Kasumi-1 (cell line): ENCODE measurements at regions not wholly inside any gene's neighbourhood (a gene's known extent, or its start where the extent isn't known, plus 50 kb on each side); places are given as distances from the start of the nearest gene placed in this dataset.

Source experiments
- DNase-seq, 2 experiments: peaks; one replicate each; lab custom pipeline; 2025; lab: John Stamatoyannopoulos, UW

DNA sequence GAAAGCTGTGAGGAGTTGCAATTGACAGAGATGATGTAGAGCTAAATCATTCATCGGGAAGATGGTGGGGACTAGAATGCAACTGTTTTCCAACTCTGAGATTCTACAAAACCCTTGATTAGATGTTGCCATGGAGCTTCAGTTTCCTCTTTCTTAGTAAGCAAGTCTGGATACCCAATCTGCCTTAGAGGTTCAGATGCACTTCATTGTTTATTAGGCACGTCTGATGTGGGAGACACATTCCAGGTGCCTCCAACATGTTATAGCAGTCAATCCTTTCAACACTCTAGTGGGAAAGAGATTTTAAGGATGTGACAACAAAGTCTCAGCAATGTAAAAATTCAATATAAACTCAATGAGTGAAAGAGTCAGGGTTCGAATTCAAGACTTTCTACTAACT lies 291.3 kb upstream of the PHYHIPL start:
- no peak for DNase-seq

DNA sequence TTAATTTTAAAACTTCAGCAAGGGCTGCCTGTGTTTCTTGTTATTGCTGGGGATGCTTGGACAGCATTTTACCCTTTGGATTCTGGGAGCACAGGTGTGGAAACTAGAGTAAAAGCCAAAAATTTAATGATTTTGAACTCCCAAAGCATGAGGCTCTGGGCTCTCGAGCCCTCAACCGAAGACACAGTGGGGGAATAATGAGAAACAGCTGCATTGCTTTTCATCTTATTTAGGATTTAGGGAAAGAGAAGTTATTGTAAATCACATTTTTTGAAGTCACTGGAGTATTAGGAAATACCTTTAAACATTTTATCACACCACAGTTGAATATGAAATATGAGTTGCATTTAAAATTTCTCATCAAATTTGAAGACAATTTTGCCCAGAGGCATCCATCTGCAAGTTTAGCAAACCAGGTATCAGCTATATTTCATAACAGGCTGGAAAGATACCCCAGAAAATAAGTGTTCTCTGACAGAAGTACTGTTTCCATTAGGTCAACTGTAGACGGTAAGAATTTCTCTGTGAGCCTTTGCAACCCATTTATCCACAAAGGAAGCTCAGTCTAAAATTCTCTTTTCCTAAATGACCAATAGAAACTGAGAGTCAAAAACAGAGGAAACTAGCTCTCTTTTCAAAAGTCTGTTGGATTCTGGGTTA lies 290.6 kb upstream of the PHYHIPL start:
- no peak for DNase-seq

DNA sequence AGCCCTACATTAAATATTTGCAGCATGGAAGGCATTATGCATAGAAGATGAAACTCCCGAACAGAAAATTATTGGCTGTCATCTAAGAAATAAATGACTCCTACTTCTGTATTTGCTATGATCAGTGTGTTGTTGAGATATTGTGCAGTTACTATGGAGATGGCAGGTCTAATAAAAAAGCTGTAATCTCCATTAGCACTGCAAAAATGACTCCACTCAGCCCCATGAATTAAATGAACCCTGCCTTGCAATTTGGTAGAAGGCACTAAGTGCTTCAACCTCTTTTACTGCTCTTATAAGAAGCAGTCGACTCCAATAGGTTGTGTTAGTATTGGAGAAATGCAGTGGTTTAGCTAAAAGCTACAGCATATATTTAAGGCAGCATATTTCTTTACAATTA lies 290.0 kb upstream of the PHYHIPL start:
- DNase-seq: no peak

DNA sequence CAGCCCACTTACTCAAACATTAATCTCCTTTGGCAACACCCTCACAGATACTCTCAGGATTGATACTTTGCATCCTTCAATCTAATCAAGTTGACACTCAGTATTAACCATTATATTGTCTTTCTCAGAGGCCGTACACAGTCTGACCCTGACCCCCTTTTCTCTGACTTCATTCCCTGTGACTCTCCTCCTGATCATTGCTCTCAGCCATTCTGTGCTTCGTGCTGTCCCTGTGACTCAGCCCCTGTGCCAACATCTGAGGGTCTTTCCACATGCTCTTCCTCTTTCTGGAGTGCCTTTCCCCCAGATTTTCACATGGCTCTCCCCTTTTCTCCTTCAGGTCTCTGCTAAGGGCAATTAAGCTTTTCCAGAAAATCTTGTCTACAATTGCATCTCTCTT lies 289.0 kb upstream of the PHYHIPL start:
- no peak for DNase-seq

DNA sequence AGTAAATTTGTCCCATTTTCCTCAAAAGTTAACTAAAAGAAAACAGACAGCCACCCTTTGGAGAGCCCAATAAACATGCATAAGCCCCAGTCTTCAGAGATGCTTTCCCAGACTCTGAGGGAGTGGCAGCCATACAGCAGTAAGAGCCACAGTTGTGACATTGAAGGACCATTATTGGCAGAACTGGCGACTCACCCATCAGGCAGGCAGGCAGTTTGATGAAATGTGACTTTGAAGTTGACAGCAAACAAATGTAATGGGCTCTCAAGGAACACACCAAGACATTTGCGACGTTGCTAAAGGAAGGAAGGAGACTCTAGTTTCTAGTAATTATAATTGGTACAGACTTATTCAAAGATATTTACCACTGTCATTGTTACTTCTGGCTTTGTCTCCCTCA lies 287.5 kb upstream of the PHYHIPL start:
- no peak for DNase-seq

DNA sequence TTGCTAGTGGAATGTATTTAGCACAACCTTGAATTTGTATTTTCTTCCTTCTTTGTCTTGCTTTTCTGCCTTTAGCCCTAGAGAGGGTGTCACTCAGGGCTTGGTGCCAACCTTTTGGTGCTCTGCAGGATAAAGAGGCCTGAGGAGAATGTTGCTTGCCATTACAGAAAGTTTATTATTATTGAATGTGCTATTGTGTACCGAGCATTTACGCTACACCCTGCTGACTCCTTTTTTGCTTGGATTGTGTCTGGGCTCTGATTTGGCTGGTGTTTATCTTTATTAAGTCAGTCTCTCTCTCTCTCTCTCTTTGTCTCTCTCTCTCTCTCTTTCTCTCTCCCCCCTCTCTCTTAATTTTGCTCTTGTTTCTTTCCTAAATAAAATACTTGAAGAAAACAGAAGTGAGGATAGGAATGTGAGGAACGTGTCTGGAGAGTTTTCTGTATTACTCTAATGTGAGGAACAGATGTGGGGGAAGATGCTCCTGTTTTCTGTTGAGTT lies 284.4 kb upstream of the PHYHIPL start:
- DNase-seq: no peak

DNA sequence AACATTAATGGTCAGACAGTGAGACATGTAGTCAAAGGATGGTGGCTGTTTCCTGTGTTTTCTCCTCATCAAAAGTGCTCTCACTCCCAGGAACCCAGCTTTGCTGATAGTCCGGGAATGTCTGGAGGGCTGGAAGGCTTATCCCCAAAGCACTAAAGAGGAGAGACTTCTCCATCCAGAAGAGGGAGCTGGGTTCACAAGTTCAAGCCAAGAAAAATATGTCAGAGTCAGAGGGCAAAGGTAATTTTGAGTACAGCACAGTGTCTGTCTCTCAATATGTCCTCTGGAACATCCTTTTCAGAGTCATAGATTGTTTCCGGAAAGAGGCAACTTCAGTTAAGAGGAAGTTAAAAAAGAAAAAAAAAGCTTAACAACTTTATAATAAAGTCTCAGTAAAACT lies 281.5 kb upstream of the PHYHIPL start:
- no peak for DNase-seq

DNA sequence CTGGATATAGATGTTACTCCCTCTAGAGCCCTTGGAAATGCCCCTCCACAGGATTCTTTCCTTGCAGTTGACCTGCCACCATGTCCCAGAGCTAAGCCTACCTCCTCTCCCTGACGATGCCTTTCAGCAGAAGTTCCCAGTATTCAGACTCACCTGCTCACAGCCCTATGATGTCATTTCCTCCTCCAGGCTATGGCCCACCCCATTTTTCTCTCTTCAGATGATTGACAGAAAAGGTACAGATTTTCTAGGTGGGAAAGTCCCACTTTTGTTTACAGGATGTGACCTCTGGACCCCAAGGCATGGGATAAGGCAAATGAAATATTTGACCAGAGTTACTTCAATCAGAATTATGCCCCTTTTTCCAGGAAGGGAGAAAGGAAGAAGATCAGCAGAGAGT lies 280.2 kb upstream of the PHYHIPL start:
- no peak for DNase-seq

DNA sequence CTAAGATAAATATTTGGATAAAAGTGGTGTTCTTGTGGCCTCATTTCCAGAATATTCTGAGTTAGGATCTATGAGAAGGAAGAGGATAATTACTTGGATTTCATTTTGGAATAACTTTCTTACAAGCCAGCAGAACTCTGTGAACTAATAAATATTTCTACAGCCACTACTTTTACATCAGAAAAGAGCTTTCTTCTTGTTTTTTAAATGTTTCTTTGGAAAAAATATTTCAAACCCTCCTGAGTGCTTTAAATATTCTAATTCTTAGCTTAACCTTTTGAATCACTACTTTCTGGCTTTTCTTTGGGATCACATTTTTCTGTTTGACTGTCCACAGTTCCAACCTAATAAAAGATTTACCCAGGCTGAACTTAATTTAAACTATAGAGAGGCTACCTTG lies 279.2 kb upstream of the PHYHIPL start:
- DNase-seq: no peak

DNA sequence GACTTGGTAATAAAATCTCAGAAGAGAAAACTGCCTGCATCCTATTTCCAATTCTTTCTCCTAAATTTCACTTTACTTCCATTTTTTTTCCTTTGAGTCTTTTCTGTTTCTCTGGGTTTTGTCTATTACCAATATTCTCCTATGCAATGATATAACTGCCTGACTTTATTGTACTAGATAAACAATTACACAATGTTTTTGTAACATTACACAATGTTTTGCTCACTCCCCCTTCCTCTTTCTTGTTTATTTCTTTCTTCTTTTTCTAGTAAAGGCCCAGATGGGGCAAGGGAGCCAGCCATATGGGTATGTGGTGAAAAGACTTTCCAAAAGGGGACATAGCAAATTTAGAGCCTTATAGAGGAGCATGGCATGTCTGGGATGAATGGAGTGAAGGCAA lies 278.7 kb upstream of the PHYHIPL start:
- DNase-seq: no peak

DNA sequence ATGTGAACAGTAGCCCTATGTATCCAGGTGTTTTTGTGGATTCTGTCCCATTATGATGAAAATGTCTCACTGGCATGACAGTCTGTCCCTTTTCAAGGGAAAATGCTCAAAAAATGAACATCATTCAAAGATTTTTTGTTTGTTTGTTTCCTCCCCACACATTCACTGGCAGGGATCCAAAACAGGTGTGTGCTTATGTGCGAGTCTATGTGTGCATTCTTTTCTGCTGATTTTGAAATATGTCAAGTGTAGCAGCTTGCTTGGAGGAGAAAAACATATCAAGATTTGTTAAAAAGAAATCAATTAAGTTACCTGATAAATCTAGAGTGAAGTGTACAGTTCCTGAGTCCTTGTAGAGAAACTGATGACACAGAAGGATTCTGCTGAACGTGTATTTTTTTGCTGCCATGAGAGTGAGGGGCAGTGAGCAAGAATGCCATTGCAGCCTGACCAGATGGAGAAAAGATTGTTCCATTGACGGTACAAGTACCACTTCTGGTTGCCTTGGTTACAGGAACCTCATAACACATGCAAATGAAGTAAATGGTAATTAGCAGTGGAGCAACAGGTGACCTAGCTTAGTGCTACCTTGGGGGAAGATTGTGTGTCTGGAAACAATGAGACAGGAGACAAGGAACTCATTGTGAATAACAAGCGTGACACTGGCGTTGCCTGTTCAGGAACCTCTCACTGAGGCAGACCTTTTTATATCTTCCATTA lies 277.4 kb upstream of the PHYHIPL start:
- no peak for DNase-seq

DNA sequence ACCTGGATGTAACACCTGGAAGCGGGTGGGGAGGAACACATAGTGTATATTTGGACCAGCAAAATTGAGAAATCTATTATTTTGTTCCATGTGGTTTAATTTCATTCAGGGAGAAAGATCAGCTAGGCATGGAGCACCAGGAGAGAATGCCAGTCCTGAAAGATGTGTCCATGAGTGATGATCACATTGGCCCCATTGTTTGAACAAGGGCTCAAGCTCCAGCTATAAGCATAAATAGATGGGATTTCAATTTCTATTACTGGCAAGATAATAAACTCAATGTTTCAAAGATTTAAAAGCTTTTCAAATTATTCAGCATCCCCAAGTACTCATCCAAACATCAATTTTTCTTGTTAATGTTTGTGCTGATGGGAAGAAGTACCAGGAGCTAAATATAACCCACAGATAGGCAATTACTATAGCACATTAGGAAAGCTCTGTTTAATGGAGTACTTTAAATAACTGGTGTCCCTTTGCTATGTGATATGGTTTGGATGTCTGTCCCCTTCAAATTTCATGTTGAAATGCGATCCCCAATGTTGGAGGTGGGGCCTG lies 275.3 kb upstream of the PHYHIPL start:
- DNase-seq: no peak

DNA sequence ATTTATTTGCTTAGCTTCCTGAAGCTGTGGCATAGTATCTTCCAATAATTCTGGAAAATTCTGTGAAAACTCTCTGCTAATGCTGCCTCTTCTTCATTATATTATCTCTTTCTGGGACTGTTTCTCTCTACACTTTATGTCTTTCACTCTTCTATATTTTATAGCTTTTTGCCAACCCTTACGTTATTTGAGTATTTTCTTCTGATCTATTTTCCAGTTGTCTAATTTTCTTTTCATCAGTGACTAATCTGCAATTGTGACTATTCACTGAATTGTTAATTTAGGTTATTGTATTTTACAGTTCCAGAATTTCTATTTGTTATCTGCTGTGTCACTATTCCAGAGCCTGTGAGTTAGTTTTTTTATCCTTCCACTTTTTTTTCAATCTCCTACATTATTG lies 273.4 kb upstream of the PHYHIPL start:
- DNase-seq: no peak

DNA sequence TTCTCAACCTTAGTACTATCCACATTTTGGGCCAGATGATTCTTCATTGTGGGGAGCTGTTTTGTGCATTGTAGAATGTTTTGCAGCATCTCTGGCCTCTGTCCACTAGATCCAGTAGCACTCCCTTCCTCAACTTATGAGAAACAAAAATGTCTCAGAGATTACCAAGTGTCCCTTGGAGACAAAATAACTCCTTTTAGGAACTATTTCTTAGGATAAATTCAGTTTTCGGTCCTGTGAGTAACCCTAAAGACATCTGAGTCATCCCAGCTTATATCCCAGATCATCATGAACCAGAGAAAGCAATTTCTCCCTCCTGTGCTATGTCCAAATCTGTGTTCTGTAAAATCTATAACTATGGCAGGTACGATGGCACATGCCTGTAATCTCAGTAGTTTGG lies 266.6 kb upstream of the PHYHIPL start:
- no peak for DNase-seq

DNA sequence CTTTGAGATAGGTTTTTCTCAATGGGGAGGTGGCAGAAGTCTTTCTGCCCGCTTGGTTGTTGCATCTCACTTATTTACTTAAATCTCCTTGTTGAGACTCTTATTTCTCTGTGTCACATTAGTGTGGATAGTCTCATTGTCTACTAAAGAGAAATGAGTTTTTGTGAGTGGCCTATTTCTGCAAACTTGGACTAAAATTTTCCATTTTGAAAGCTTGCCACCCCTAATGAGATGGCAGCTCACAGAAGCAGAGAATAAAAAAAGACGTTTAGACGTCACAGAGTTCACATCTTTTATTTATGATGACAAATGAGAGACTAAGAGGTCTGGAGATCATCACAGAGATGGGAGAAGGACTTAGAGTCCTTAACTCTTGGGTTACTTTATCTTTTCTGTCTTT lies 262.7 kb upstream of the PHYHIPL start:
- DNase-seq: no peak

DNA sequence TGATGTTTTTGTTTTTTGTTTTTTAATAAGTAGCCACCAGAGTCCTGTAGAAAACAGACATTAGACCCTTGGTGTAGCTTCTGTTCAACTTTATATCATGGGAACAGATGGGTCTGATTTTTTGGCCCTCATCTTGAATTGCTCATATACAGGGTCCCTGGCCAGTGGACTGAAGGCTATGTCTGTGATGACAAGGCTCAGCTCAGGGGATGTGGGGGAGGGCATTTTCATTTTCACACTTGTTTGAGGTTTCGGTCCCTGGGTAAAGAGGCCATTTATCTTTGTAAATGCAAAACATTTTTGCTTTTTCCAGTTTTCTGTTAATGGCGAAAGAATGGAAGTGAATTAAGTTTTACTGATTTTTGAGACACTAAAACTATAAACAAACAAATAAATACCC lies 257.6 kb upstream of the PHYHIPL start:
- no peak for DNase-seq

DNA sequence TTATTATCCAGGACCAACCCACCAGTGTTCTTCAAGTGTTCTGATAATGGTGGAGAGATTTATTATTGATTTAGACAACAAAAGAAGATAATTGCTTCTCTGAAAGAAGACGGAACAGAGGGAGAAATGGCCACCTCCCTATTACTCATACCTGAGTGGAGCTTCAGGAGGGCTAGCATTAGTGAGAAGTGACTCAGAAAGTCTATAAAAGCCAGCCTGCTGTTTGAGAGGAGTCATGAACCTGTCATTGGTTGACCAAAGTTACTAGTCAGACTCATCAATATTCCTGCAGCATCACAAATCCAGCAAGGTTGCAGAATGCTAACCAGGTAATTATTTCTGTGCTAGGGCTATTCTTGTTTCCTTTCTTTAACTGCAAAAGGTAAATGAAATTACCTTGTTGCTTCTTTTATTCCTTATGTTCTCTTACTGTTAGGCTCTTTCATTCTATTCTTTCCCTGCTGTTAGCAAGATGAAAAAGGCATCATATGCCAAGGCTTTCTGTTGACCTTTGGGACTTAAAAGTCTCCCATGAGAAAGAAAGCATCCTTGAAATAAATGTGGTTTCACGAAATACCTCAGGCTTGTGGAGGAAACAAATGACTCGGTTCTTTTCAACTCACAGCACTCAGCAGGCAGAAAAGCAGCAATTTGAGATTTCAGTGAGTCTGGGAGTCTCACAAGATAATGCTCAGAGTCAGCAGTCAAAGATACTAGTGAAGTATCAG lies 256.4 kb upstream of the PHYHIPL start:
- no peak for DNase-seq

DNA sequence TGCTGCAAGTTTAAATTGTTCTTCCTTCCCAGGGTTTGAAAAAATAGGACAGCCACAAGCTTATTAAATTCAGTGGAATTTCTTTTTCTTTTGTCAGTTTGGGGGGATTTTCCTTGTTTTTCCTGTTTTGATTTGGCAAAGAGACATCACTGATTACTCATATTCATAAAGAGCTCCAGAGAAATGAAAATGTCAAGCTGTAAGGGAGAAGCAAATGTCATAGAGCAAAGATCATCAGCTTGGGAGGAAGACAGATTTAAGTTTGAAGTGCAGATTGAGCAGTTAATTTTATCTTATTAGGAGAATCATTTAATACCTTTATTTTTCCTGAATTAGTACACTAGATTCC lies 255.8 kb upstream of the PHYHIPL start:
- no peak for DNase-seq

DNA sequence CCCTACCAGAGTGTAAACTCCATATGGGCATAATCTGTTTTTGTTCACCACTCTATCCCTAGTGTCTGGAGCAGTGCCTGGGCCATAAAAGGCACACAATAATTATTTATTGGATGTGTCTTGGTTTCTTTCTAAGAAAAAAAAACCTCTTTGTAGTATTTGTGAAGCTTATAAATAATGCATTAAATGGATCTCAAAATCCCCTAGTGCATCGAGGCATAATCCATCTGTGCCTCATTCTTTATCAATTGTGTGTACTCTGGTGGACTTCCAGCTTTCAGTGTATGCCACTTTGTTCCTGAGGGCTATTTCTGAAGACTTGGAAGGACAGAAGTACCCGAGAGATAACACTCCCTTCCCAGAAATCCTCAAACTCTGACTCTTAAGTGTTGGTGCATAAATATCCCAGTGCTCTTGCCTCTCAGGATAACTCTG lies 255.0 kb upstream of the PHYHIPL start:
- no peak for DNase-seq

DNA sequence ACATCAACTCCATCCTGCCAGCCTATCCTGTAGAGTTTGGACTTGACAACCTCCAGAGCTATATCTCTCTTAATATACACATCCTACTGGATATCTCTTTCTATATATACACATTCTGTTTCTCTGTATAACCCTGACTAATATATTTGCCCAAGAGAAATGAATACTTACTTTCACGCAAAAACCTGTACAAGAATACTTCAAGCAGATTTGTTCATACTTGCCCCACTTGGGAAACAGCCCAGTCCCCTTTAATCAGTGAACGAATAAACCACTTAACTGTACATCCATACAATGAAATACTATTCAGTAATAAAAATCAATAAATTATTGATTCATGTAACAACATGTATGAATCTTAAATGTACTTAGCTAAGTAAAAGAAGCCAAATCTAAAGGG lies 251.1 kb upstream of the PHYHIPL start:
- no peak for DNase-seq

DNA sequence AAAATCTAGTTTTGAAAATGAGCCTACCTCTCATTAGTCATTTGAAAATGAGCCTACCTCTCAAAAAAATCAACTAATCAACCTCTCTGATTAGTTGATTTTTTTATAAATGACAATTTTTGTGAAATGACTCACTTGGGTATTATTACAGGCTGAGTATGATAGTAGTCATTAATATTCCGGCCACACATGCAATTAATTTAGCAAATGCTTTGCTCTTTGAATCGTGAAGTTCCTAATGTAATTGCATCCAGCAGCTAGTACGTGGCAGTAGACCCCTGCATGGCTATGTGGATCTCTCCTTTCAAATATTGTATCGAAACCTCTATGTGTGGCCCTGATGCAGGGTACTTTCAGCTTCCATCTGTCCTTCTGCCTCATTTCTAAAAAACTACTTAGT lies 245.9 kb upstream of the PHYHIPL start:
- DNase-seq: no peak

DNA sequence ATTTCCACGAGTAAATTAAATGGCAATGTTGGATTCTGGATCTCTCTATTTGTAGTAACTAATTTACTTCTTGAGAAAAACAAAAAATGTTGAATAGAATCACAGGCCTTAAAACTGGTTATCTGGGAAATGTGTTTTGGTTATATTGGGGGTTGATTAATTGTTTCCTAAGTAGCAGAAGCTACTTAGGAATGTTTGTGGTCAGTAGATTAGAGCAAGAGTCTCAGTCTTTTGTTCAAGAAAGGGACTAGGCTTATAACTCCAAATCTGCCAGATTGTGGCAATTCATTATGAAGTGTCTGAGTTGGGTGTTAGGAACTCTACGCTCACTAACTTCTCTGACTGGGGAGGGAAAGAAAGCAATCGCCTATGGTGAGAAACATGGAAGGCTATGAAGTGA lies 244.3 kb upstream of the PHYHIPL start:
- DNase-seq: no peak
